Stimulated activated naive CD8-positive, alpha-beta T cell treated with anti-CD3 and anti-CD28 coated beads, Interleukin-15, Interleukin-2, amounts not matched to agents 100 ng/mL and 50 ng/mL, for 24 hours (primary cell): ENCODE measurements at regions not wholly inside any gene's neighbourhood (a gene's known extent, or its start where the extent isn't known, plus 50 kb on each side); places are given as distances from the start of the nearest gene placed in this dataset.

ENCODE experiments used
- H3K27ac Mint-ChIP-seq: one replicate; pipeline ENCODE4 v1.8.0; 2021; ENCODE audit warnings: mild to moderate bottlenecking, mixed read lengths
- H3K27me3 Mint-ChIP-seq: one replicate; pipeline ENCODE4 v1.8.0; 2021; ENCODE audit warnings: mixed read lengths
- H3K36me3 Mint-ChIP-seq: one replicate; pipeline ENCODE4 v1.8.0; 2021; ENCODE audit warnings: low read depth, mixed read lengths
- H3K4me1 Mint-ChIP-seq: one replicate; pipeline ENCODE4 v1.8.0; 2021; ENCODE audit warnings: low read depth, mixed read lengths
- H3K4me3 Mint-ChIP-seq: one replicate; pipeline ENCODE4 v1.8.0; 2021; ENCODE audit warnings: mild to moderate bottlenecking, mixed read lengths
- H3K9me3 Mint-ChIP-seq: one replicate; pipeline ENCODE4 v1.8.0; 2021; ENCODE audit warnings: mixed read lengths

DNA sequence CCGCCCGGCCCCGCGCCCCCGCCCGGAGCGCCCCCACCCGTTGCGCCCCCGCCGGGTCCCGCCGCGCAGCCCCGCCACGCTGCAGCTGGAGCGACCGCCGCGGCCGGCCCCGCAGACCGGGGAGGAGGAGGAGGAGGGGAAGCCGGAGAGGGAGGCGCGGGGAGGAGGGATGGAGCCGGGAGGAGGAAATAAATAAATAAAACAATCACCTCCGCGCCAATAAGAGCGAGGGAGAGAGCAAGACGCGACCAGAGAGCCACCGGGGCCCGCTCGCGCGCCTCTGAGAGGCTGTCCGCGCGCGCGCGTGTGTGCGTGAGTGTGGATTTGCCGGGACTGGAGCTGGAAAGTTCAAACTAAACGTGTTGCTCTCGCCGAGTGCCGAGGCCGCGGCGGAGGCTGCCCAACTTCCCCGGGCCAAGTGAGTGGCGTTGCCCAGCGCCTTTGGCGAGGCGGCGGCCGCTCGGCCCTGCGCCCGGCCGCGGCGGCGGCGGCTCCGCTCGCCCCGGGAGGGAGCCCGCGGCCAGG is 2184.4 kb upstream of the TENM3 start:
- Mint-ChIP-seq H3K27me3 (peaks cover 54% of the 10 kb centered on the region), H3K4me3 (no peak overlapping the region), H3K4me1 (peaks cover 12% of the 10 kb centered on the region)

DNA sequence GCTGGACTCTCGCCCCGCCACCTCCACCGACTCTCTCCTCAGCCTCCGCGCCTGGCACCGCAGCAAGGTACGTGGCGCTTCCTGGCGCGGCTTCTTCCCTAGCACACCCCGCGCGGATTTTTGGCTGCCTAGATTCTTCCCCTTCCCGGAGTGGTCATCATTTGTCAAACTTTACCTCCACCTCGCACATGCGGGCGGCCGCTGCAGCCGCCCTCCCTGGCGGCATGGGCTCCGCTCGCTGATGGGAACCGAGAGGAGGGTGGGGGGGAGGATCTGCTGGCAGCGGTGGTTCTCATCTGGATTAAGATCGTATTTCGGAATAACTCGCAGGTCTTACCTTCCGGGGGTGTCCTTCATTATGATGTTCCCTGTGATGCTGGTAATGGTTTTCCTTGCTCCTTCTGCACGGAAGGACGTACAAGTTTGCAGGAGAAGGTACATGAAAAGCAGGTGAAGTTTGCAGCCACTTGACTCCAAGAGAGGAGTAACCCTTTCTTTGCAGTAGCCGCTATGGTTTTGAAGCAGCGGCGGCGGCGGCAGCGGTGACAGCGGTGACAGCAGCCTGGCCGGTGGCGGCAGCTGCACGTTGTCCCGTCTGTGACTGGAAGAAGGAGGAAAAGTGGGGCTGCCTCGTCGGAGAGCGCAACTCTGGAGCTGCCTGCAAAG is 2183.9 kb upstream of the TENM3 start:
- Mint-ChIP-seq H3K27ac (no peak overlapping the region), H3K4me3 (peak overlapping the region; percentile 45), H3K9me3 (no peaks in the 10 kb centered on the region), H3K27me3 (peaks cover 54% of the 10 kb centered on the region), H3K4me1 (peaks cover 12% of the 10 kb centered on the region), H3K36me3 (peaks cover 3% of the 10 kb centered on the region)

More for the DNA sequence above, 2184.4 kb upstream of the TENM3 start:
- peaks cover 3% of the 10 kb centered on the region for H3K36me3 Mint-ChIP-seq
- no peaks in the 10 kb centered on the region for H3K9me3 Mint-ChIP-seq
- H3K27ac Mint-ChIP-seq: no peak overlapping the region

DNA sequence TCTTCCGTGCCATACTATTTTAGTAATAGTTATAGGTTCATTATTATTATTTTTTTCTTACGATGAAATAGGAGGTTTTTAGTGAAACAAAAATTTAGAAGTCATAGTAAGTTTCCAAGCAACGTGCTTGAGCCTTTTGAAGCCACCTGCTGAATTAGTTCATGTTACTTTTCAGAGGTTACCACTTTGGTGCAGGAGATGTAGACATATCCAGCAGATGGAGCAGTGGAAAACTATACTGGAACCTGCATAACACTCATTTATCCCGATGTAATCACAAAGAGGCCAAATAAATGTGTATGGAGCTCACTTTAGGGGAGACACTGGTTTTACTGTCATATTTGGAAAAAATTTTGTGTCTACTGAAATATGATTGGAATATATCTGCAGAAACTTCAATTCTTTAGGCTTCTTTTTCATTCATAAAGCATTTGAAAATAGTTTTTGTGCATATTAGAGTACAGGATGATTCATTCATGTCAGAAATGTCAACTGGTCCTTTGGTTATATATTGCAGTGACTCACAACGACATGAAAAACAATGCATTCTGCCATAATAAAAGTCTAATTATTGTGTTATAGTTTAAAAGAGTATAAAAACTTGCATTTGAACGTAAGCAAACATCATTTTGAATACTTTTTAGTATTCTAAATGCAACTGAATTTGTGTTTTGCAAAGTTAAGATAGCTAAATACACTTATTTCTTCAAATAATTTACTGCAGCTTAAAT is 2182.9 kb upstream of the TENM3 start:
- H3K36me3 Mint-ChIP-seq: peaks cover 3% of the 10 kb centered on the region
- peaks cover 53% of the 10 kb centered on the region for H3K27me3 Mint-ChIP-seq
- H3K4me1 Mint-ChIP-seq: peaks cover 12% of the 10 kb centered on the region
- no peaks in the 10 kb centered on the region for H3K9me3 Mint-ChIP-seq
- H3K4me3 Mint-ChIP-seq: no peak overlapping the region
- H3K27ac Mint-ChIP-seq: no peak overlapping the region

DNA sequence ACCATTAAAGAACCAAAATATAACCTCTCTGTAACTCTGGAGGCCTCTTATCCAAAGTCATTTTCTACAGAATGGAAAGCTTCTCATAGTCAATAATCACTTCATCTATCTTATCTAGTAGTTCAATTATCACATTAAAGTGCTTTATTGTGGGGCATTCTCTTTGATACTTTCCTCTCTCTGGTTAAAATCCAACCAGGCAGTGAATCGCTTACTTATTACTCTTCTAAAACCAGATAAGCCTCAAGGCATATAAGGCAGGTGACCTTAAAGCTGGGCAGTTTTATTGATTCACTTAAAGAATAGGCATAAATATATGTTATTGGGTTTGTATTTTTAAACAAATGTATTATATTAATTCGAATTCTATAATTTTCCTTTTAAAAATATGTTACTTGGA is 2162.1 kb upstream of the TENM3 start:
- H3K9me3 Mint-ChIP-seq: peaks cover 6% of the 10 kb centered on the region
- H3K36me3 Mint-ChIP-seq: no peaks in the 10 kb centered on the region
- no peak overlapping the region for H3K4me3 Mint-ChIP-seq
- no peaks in the 10 kb centered on the region for H3K27me3 Mint-ChIP-seq
- no peaks in the 10 kb centered on the region for H3K4me1 Mint-ChIP-seq
- no peak overlapping the region for H3K27ac Mint-ChIP-seq

DNA sequence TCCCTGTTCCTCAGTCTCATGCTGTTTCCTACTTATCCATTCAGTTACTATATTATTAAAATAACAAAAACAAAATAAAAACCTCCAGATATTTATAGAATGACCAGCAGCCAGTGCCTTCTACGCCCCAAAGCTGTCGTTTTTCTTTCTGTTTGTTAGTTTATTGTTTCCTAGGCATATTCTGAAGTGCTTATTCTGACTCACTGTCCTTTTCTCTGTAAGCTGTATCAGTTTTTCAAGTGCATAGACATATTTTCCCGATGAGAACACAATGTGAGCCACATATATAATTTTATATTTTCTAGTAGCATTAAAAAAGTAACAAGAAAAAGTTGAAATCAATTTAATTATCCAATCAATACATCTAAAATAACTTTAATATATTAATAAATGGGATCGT is 2158.6 kb upstream of the TENM3 start:
- Mint-ChIP-seq H3K27me3 (no peaks in the 10 kb centered on the region), H3K4me1 (no peaks in the 10 kb centered on the region), H3K4me3 (no peak overlapping the region), H3K9me3 (peaks cover 6% of the 10 kb centered on the region), H3K27ac (no peak overlapping the region), H3K36me3 (no peaks in the 10 kb centered on the region)

DNA sequence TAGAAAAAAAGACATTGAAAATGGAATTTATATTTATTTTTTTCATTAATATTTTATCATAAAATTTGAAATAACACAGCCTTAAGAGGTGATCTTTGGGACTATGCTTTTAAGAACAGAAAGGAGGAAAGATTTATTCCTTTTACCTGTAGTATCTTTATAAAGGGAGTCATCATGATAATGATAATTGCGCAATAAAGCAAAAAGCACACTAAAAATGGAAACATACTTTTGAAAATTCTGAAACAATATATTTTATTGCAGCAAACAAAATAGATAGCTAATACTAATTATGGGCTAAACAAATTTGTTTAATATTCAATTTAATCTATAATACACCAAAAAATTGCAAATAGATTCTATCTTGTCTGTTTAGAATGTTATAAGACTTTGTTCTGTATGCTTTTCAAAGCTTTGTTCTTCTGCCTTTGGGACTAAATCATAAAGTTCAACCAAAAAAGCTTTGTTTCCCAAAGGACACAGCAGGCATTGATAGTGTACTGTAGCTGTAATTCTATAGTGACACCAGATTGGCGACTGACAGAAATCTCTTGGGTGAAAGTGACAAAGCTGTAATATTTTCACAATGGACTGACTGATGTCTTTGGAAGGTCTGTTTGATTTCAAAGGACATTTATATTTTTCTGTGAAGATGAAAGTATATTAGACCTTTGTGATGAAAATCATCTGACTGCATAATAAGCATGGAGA is 2156.6 kb upstream of the TENM3 start:
- Mint-ChIP-seq H3K36me3 (no peaks in the 10 kb centered on the region), H3K9me3 (peaks cover 6% of the 10 kb centered on the region), H3K4me1 (no peaks in the 10 kb centered on the region), H3K4me3 (no peak overlapping the region), H3K27ac (no peak overlapping the region), H3K27me3 (no peaks in the 10 kb centered on the region)

DNA sequence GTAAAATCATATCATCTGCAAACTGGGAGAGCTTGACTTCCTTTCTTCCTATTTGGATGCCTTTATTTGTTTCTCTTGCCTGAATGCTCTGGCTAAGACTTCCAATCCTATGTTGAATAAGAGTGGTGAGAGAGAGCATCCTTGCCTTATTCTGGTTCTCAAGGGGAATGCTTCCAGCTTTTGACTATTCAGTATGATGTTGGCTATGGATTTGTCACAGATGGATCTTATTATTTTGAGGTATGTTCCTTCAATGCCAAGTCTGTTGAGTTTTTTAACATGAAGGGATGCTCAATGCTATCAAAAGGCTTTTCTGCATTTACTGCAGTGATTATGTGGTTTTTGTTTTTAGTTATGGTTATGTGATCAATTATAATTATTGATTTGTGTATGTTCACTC is 2144.6 kb upstream of the TENM3 start:
- Mint-ChIP-seq H3K4me3 (no peak overlapping the region), H3K4me1 (no peaks in the 10 kb centered on the region), H3K36me3 (no peaks in the 10 kb centered on the region), H3K27me3 (no peaks in the 10 kb centered on the region), H3K27ac (no peak overlapping the region), H3K9me3 (peaks cover 3% of the 10 kb centered on the region)

DNA sequence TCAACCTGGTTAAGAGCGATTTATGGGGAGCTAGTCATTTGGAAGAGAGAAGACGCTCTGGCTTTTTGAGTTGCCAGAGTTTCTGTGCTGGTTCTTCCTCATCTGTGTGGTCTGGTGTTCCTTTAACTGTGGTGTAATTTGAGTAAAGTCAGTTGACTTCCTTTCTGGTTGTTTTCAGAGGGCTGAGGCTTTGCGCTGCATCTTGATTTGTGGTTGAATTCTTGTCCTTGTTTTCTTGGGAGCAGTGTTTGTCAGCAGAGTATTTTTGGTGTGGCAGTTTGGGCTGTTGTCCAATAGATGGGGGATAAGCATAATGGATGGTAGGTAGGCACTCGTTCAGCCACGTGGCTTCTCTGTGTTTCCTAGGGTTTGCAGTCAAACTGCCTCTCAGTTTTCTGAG is 2143.2 kb upstream of the TENM3 start:
- no peaks in the 10 kb centered on the region for H3K27me3 Mint-ChIP-seq
- H3K36me3 Mint-ChIP-seq: no peaks in the 10 kb centered on the region
- H3K4me1 Mint-ChIP-seq: no peaks in the 10 kb centered on the region
- no peak overlapping the region for H3K27ac Mint-ChIP-seq
- no peak overlapping the region for H3K4me3 Mint-ChIP-seq
- H3K9me3 Mint-ChIP-seq: peaks cover 3% of the 10 kb centered on the region

DNA sequence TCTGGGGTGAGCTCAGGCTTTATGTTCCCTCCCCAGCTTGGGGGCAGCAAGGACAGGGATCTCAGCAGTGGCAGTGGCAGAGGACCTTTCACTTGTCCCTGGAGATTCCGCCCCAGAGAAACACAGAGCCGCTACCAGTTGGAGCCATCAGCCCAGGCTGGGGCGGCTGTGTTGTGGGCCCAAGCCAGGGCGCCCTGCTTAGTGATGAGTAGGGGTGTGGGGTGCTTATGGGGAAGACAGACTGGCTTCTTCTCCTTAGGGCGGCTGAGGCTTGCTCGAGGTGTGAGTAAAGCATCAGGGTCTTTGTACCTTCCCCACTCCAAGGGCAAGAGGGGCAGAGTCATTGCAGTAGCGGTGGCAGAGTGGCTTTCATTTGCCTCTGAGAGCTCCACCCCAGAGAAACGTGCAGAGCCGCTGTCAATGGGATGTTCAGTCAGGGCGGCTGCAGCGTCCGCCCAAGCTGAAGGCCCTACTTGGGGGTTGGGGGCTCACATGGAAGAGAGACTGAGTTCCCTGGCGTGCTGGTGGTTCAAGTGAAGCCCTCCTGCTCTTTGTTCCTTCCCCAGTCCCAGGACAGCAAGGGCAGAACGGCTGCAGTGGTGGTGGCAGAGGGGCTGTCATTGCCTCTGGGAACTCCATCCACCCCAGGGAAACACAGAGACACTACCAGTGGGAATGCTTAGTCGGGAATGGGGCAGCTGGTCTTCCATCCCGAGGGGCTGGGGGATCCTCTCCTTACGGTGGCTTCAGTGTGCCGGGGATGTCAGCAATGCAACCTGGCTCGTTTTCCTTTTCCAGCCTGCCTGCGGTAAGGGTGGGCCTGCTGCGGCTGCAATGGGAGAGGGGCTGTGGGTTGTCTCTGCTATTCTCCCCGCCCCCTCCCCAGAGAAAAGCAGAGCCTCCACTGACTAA is 2142.5 kb upstream of the TENM3 start:
- Mint-ChIP-seq H3K27me3 (no peaks in the 10 kb centered on the region), H3K27ac (no peak overlapping the region), H3K4me1 (no peaks in the 10 kb centered on the region), H3K36me3 (no peaks in the 10 kb centered on the region), H3K4me3 (no peak overlapping the region), H3K9me3 (peaks cover 3% of the 10 kb centered on the region)

DNA sequence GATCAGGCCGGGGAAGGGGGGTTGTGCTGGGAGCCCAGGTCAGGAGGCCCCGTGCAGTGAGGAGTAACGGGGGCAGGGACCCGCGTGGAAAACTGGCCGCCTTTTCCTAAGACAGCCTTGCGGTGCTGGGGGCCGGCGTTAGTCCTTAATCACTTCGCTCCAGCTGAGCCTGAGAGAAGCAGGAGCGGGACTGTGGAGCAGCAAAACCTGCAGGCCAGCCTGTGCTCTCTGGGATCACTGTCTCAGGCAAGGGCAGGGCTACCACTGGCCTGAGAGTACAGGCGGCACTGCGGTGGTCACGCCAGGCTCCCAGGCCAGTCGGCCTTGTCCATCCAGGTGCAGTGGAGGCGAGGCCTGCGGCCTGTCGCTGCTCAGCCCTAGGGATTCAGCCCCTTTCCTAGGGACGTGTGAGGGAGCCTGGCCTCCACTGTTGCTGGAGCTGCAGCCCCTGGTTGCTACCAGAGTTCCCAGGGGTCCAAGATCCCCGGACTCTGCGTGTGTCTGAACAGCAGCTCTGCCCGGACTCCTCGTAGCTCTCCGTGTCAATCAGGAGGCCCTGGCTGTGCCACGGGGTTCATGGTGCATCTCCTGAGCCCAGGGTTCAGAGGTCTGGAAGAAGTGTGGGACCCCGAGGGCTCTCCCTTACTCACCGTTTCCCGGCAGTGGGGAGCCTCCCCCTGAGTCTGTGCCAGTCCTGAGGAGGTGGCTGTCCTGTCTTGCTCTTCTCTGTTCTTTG is 2141.7 kb upstream of the TENM3 start:
- H3K27ac Mint-ChIP-seq: no peak overlapping the region
- H3K4me1 Mint-ChIP-seq: no peaks in the 10 kb centered on the region
- H3K4me3 Mint-ChIP-seq: no peak overlapping the region
- no peaks in the 10 kb centered on the region for H3K27me3 Mint-ChIP-seq
- peaks cover 3% of the 10 kb centered on the region for H3K9me3 Mint-ChIP-seq
- no peaks in the 10 kb centered on the region for H3K36me3 Mint-ChIP-seq

DNA sequence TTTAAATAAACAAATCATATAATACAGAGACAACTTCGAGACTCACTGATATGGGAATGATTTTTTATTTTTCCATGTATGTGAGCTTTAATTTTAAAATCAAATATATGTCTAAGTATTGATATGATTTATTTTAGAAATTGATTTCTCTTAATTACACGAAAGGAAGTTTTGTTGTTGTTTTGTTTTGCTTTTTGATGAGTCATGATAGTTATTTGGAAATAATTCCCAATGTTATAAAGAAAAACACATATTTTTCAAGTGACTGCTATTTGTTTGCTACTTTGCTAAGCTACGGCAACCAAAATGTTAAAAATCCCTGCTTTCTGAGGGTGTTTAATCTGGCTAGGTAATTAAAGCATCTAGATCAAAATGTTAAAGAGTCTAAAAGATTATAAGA is 2139.4 kb upstream of the TENM3 start:
- Mint-ChIP-seq H3K9me3 (peaks cover 7% of the 10 kb centered on the region), H3K36me3 (no peaks in the 10 kb centered on the region), H3K4me1 (no peaks in the 10 kb centered on the region), H3K27ac (no peak overlapping the region), H3K4me3 (no peak overlapping the region), H3K27me3 (no peaks in the 10 kb centered on the region)

DNA sequence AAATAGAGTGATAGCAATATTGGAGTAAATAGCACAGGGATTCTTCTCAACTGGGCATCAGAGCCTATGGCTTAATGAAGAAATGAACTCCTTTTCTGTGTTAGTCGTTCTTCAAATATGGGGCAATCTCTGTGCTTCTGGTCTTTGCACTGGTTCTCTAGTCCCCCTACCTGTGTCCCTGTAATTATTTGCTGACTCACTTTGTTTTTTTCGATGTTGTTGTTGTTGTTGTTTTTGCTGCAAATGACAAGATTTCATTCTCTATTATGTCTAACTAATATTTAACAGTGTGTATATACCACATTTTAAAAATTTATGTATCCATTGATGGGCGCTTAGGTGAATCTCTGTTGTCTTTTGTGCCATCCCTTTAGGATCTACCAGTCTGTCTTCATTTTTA is 2137.8 kb upstream of the TENM3 start:
- Mint-ChIP-seq H3K36me3 (no peaks in the 10 kb centered on the region), H3K27me3 (no peaks in the 10 kb centered on the region), H3K9me3 (peaks cover 7% of the 10 kb centered on the region), H3K27ac (no peak overlapping the region), H3K4me3 (no peak overlapping the region), H3K4me1 (no peaks in the 10 kb centered on the region)

DNA sequence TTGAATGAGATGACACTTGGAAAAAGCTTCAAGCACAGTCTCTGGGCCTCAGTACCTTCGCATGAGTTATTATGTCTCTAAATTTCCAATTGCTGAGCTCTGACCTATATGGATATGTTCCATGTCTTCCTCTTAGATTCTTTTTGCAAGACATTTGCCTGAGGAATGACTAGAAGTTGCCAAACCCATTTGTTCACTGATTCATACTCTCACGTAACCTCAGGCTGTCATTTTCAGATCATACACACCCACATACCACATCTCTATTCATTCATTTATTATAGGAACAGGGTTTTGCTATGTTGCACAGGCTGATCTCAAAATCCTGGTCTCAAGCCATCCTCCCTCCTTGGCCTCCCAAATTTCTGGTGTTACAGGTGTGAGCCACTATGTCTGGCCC is 2137.1 kb upstream of the TENM3 start:
- H3K27ac Mint-ChIP-seq: no peak overlapping the region
- H3K4me1 Mint-ChIP-seq: no peaks in the 10 kb centered on the region
- peaks cover 7% of the 10 kb centered on the region for H3K9me3 Mint-ChIP-seq
- H3K4me3 Mint-ChIP-seq: no peak overlapping the region
- H3K27me3 Mint-ChIP-seq: no peaks in the 10 kb centered on the region
- no peaks in the 10 kb centered on the region for H3K36me3 Mint-ChIP-seq

DNA sequence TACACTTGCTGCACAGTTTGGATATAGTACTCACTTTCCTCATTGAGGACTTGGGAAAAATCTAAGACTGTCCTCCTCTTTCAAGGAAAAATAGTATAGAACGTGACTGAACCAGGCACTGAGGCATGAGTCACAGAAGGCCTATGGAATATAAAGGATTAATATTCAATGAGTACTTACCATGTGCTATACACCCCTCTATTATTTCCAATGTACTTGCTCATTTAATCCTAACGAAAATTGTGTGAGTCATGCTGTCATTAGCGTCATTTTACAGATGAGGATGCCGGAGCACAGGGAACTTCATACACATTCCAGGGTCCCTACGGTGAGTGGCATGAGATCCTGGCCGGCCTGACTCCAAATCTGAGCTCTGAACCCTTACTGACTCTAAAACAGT is 2136.2 kb upstream of the TENM3 start:
- Mint-ChIP-seq H3K27me3 (no peaks in the 10 kb centered on the region), H3K36me3 (no peaks in the 10 kb centered on the region), H3K9me3 (peaks cover 6% of the 10 kb centered on the region), H3K4me1 (no peaks in the 10 kb centered on the region), H3K27ac (no peak overlapping the region), H3K4me3 (no peak overlapping the region)
